ENCODE measurements at regions not wholly inside any gene's neighbourhood (a gene's known extent, or its start where the extent isn't known, plus 50 kb on each side); places are given as distances from the start of the nearest gene placed in this dataset.
"Not testable (repeated sequence)": the region's sequence is repeated elsewhere in the genome, so short reads cannot be mapped to it uniquely, and the experiment has no call there.

GRCh38 chr12:24356240-24356804 is 406.9 kb upstream of the SOX5 start:
- ATAC-seq (no peak), DNase-seq (no peak)
- Histone ChIP-seq H4K20me1 (ENCODE audit: low read length) (no peaks in the 10 kb centered on the region), H3F3A (ENCODE audit: low read length, unreplicated experiment) (no peaks in the 10 kb centered on the region), H3K4me1 (ENCODE audit: insufficient read depth, low read length) (no peaks in the 10 kb centered on the region), H3K36me3 (ENCODE audit: low read depth, low read length) (no peaks in the 10 kb centered on the region), H3K4me2 (ENCODE audit: low read length) (no peak overlapping the region), H3K27me3 (ENCODE audit: low read length) (no peaks in the 10 kb centered on the region), H3K79me2 (ENCODE audit: low read length) (no peaks in the 10 kb centered on the region), H3K4me3 (ENCODE audit: low read length) (no peak overlapping the region), H3K9me3 (ENCODE audit: low read length) (no peaks in the 10 kb centered on the region), H3K9me2 (replicated peaks; ENCODE audit: low read length) (no peaks in the 10 kb centered on the region), H3K9ac (ENCODE audit: low read length) (no peak overlapping the region), H3K27ac (ENCODE audit: low read length) (no peak overlapping the region), H2AFZ (ENCODE audit: low read length) (no peak overlapping the region)
- ChIA-PET POLR2A (ENCODE audit: unreplicated experiment) (no interaction called here), CTCF (no interaction called here)
- no peak for TF ChIP-seq EZH2phosphoT487 (IDR thresholded peaks at IDR 0.05; ENCODE audit: borderline replicate concordance, low read length)
- no peak for TF ChIP-seq CTCF (conservative IDR thresholded peaks at IDR 0.05; ENCODE audit: low read depth, low read length)
- TF ChIP-seq EZH2 (IDR thresholded peaks at IDR 0.05; ENCODE audit: low read length, unreplicated experiment), result no peak
- BruUV-seq (replicated peaks), result no TSS peak
- intact Hi-C loops (cut with micrococcal nuclease), result no loop called here

GRCh38 chr12:24352363-24352762 is 402.9 kb upstream of the SOX5 start:
- no peaks in the 10 kb centered on the region for H3K9me2 ChIP-seq (replicated peaks; ENCODE audit: low read length)
- H3K9me3 ChIP-seq (ENCODE audit: low read length), result no peaks in the 10 kb centered on the region
- ATAC-seq (no peak), DNase-seq (no peak)
- H3K9ac ChIP-seq (ENCODE audit: low read length), result no peak overlapping the region
- POLR2A ChIA-PET (ENCODE audit: unreplicated experiment), result no interaction called here
- no peaks in the 10 kb centered on the region for H3K4me1 ChIP-seq (ENCODE audit: insufficient read depth, low read length)
- no peaks in the 10 kb centered on the region for H4K20me1 ChIP-seq (ENCODE audit: low read length)
- CTCF ChIA-PET, result no interaction called here
- no peak for TF ChIP-seq EZH2 (IDR thresholded peaks at IDR 0.05; ENCODE audit: low read length, unreplicated experiment)
- no peak for TF ChIP-seq EZH2phosphoT487 (IDR thresholded peaks at IDR 0.05; ENCODE audit: borderline replicate concordance, low read length)
- no peak for TF ChIP-seq CTCF (conservative IDR thresholded peaks at IDR 0.05; ENCODE audit: low read depth, low read length)
- H3K27me3 ChIP-seq (ENCODE audit: low read length), result no peaks in the 10 kb centered on the region
- no peak overlapping the region for H3K4me2 ChIP-seq (ENCODE audit: low read length)
- no peaks in the 10 kb centered on the region for H3K36me3 ChIP-seq (ENCODE audit: low read depth, low read length)
- H3K79me2 ChIP-seq (ENCODE audit: low read length), result no peaks in the 10 kb centered on the region
- H3K27ac ChIP-seq (ENCODE audit: low read length), result no peak overlapping the region
- H3K4me3 ChIP-seq (ENCODE audit: low read length), result no peak overlapping the region
- BruUV-seq (replicated peaks), result no TSS peak
- no peaks in the 10 kb centered on the region for H3F3A ChIP-seq (ENCODE audit: low read length, unreplicated experiment)
- no peak overlapping the region for H2AFZ ChIP-seq (ENCODE audit: low read length)
- intact Hi-C loops (cut with micrococcal nuclease), result no loop called here

- TF ChIP-seq CTCF (conservative IDR thresholded peaks at IDR 0.05; ENCODE audit: low read depth, low read length) (no peak), EZH2 (IDR thresholded peaks at IDR 0.05; ENCODE audit: low read length, unreplicated experiment) (no peak)
- no peak overlapping the region for H3K27ac ChIP-seq (ENCODE audit: low read length)
- no peaks in the 10 kb centered on the region for H3K9me2 ChIP-seq (replicated peaks; ENCODE audit: low read length)
- H4K20me1 ChIP-seq (ENCODE audit: low read length), result no peaks in the 10 kb centered on the region
- DNase-seq, result no peak
- H3K27me3 ChIP-seq (ENCODE audit: low read length), result no peaks in the 10 kb centered on the region
- H3K9ac ChIP-seq (ENCODE audit: low read length), result no peak overlapping the region
- POLR2A ChIA-PET (ENCODE audit: unreplicated experiment), result no interaction called here
- no peaks in the 10 kb centered on the region for H3K79me2 ChIP-seq (ENCODE audit: low read length)
- H3F3A ChIP-seq (ENCODE audit: low read length, unreplicated experiment), result no peaks in the 10 kb centered on the region
- BruUV-seq (replicated peaks), result no TSS peak
- no peak overlapping the region for H2AFZ ChIP-seq (ENCODE audit: low read length)
- intact Hi-C loops (cut with micrococcal nuclease), result no loop called here
- no peaks in the 10 kb centered on the region for H3K9me3 ChIP-seq (ENCODE audit: low read length)
- no peak overlapping the region for H3K4me2 ChIP-seq (ENCODE audit: low read length)
- no peak for ATAC-seq
- H3K36me3 ChIP-seq (ENCODE audit: low read depth, low read length), result no peaks in the 10 kb centered on the region
- no peak overlapping the region for H3K4me3 ChIP-seq (ENCODE audit: low read length)
- CTCF ChIA-PET, result no interaction called here
- H3K4me1 ChIP-seq (ENCODE audit: insufficient read depth, low read length), result no peaks in the 10 kb centered on the region
These were observed 399.8 kb upstream of the SOX5 start for GRCh38 chr12:24349051-24349799.

GRCh38 chr12:24348180-24348579 is 398.7 kb upstream of the SOX5 start:
- H3F3A ChIP-seq (ENCODE audit: low read length, unreplicated experiment); H2AFZ ChIP-seq (ENCODE audit: low read length); H3K9me2 ChIP-seq (replicated peaks; ENCODE audit: low read length); H3K4me1 ChIP-seq (ENCODE audit: insufficient read depth, low read length); H3K36me3 ChIP-seq (ENCODE audit: low read depth, low read length); H3K9me3 ChIP-seq (ENCODE audit: low read length); H3K4me2 ChIP-seq (ENCODE audit: low read length); intact Hi-C loops (cut with micrococcal nuclease); H3K27ac ChIP-seq (ENCODE audit: low read length); DNase-seq; ATAC-seq; CTCF ChIA-PET; H3K9ac ChIP-seq (ENCODE audit: low read length); H3K4me3 ChIP-seq (ENCODE audit: low read length); H4K20me1 ChIP-seq (ENCODE audit: low read length); H3K27me3 ChIP-seq (ENCODE audit: low read length); H3K79me2 ChIP-seq (ENCODE audit: low read length); POLR2A ChIA-PET (ENCODE audit: unreplicated experiment); BruUV-seq (replicated peaks): not testable (repeated sequence)

All from PC-3 (cell line).